Fibroblast of villous mesenchyme (primary cell): ENCODE measurements at regions not wholly inside any gene's neighbourhood (a gene's known extent, or its start where the extent isn't known, plus 50 kb on each side); places are given as distances from the start of the nearest gene placed in this dataset.
"Not testable (repeated sequence)": the region's sequence is repeated elsewhere in the genome, so short reads cannot be mapped to it uniquely, and the experiment has no call there.

Experiments
- DNase-seq: peaks from one replicate; pipeline ENCODE4 v3.0.0-alpha.2; 2010; ENCODE audit warnings: low read depth
- H3K4me3 ChIP-seq: 2 replicates; pipeline ENCODE4 v1.5.1; 2011; ENCODE audit warnings: low read depth, mild to moderate bottlenecking, low read length
- TF ChIP-seq, protein P1 (sequence below): IDR thresholded peaks from 2 replicates; pipeline ENCODE4 v1.5.1; 2012; ENCODE audit warnings: low read depth, mild to moderate bottlenecking, low read length; ENCODE audit not compliant: insufficient read depth

DNA sequence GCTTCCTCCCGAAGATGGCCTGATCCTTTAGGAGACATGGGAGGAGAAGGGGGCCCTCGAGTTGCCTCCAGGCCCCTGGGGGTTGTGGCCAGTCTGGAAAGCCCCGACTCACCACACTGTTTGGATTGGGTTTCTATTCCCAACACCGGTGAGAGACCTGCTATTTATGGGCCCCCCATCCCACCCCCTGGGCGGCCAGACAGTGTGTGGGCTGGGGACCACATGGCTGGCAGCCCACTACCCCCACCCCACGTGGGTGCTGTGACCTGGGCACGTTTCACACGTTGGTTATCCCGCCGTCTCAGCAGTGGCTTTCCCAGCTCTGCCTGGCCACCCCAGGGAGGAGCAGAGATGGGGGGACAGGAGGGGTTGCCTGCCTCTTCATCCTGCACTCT, 116.1 kb downstream of the VEGFA start:
- no peak overlapping the region for H3K4me3 ChIP-seq
- DNase-seq, result no peak
- TF ChIP-seq, protein P1, sequence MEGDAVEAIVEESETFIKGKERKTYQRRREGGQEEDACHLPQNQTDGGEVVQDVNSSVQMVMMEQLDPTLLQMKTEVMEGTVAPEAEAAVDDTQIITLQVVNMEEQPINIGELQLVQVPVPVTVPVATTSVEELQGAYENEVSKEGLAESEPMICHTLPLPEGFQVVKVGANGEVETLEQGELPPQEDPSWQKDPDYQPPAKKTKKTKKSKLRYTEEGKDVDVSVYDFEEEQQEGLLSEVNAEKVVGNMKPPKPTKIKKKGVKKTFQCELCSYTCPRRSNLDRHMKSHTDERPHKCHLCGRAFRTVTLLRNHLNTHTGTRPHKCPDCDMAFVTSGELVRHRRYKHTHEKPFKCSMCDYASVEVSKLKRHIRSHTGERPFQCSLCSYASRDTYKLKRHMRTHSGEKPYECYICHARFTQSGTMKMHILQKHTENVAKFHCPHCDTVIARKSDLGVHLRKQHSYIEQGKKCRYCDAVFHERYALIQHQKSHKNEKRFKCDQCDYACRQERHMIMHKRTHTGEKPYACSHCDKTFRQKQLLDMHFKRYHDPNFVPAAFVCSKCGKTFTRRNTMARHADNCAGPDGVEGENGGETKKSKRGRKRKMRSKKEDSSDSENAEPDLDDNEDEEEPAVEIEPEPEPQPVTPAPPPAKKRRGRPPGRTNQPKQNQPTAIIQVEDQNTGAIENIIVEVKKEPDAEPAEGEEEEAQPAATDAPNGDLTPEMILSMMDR, result no peak

DNA sequence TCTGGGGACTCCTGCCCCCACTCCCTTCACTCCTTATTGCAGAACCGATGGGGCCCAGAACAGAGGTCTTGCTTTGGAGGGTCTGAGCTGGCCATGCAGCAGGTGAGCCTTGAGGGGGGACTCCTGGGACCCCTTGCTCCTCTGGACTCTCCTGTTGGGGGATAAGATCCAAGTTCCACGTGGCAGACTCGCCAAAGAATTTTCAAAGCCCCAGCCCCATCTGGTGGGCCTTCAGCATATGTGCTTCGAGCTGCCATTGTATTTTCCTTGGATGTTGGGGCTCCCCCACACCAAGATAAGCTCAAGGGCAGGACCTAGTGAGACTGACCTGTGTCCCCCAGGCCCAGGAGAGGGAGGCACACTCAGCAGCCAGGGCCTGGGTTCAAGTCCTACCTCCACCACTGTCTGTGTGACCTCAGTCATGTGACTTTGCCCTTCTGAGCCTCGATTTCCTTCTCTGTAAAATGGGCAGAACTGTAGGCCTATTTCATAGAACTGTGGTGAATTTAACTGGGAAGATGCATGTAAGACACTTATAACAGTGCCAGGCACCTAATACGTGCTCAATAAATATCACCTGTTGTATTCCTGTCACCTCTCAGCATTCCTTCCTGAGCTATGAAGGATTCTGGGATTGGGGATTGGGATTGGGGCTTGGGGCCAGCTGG, 115.5 kb downstream of the VEGFA start:
- TF ChIP-seq, protein P1, result no peak

GRCh38 chr6:43884652-43885022, 114.6 kb downstream of the VEGFA start:
- H3K4me3 ChIP-seq, result no peak overlapping the region
- TF ChIP-seq, protein P1, result no peak
- DNase-seq, result no peak

More for the DNA sequence above, 115.5 kb downstream of the VEGFA start:
- no peak overlapping the region for H3K4me3 ChIP-seq
- DNase-seq, result no peak

- DNase-seq, result no peak
- TF ChIP-seq, protein P1, result no peak
- no peak overlapping the region for H3K4me3 ChIP-seq
Measured at GRCh38 chr6:43883847-43884651, 114.0 kb downstream of the VEGFA start.

- H3K4me3 ChIP-seq, DNase-seq: not testable (repeated sequence)
Measured at GRCh38 chr6:43882690-43883448, 112.9 kb downstream of the VEGFA start.

DNA sequence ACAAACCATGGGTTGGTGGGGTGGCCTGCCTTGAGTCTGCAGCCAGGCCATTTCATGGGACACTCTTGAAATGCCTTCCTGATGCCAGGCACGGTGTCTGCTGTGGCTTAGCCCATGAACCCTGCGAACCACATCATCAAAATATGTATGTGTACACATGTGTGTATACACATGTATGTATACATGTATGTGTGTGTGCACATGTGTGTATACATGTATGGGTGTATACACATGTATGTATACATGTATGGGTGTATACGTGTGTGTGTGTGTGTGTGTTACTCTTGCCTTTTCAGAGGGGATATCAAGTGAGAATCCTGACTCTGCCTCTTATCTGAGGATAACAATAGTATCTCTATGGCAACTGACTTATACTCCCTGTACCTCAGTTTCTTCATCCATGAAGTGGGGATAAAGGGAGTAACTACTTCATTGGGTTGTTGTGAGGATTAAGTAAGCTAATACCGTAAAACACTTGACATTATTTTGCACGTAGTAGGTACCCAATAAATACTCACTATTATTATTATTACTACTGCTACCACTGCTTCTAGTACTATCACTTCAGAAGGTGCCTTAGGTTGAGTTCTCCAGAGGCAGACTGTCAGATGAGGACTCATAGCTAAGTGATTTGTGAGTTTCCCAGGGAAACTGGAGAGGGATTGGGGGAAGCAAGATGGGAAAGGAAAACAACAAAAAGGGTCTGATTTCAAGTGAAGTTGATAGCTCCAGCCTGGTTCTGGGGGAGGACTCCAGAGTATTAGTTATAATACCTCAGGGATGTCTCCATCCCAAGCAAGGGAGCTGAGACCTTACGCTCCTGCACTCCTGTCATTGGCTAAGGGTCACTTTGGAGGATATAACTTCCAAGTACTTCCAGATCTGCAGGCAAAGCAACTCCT, 110.5 kb downstream of the VEGFA start:
- H3K4me3 ChIP-seq, result no peak overlapping the region
- TF ChIP-seq, protein P1, result no peak
- no peak for DNase-seq
